GM23338 (cell line): ENCODE measurements at regions not wholly inside any gene's neighbourhood (a gene's known extent, or its start where the extent isn't known, plus 50 kb on each side); places are given as distances from the start of the nearest gene placed in this dataset.

Experiments
- ATAC-seq: fragments of 200-7000 bp; cut with Tn5 transposase; 3 replicates; pipeline ENCODE4 v1.9.1; 2020
- DNase-seq: peaks from one replicate; pipeline ENCODE4 v3.0.0-alpha.2; 2015; ENCODE audit warnings: low spot score
- H2AFZ ChIP-seq: fragments of 200-600 bp; sonication (generic); 2 replicates; pipeline ENCODE4 v1.8.0; 2016; ENCODE audit warnings: antibody characterized with exemption, mild to moderate bottlenecking, moderate library complexity
- H3F3A ChIP-seq: fragments of 200-600 bp; sonication (generic); replicated peaks from 2 replicates; pipeline ENCODE4 v1.8.0; 2017; ENCODE audit warnings: antibody characterized with exemption, mixed run types, low read depth
- H3K27ac ChIP-seq: fragments of 200-600 bp; sonication (generic); 2 replicates; pipeline ENCODE4 v1.6.1; 2016; ENCODE audit warnings: low read depth
- H3K27me3 ChIP-seq: fragments of 200-600 bp; sonication (generic); 2 replicates; pipeline ENCODE4 v1.8.0; 2016; ENCODE audit warnings: mild to moderate bottlenecking, mixed run types, moderate library complexity; ENCODE audit not compliant: insufficient read depth
- H3K36me3 ChIP-seq: fragments of 200-600 bp; sonication (generic); 2 replicates; pipeline ENCODE4 v1.8.0; 2016; ENCODE audit warnings: mild to moderate bottlenecking; ENCODE audit not compliant: insufficient read depth
- H3K4me1 ChIP-seq: fragments of 200-600 bp; sonication (generic); 2 replicates; pipeline ENCODE4 v1.8.0; 2016; ENCODE audit warnings: mild to moderate bottlenecking, moderate library complexity; ENCODE audit not compliant: insufficient read depth
- H3K4me2 ChIP-seq: fragments of 200-600 bp; sonication (generic); 2 replicates; pipeline ENCODE4 v1.7.1; 2017; ENCODE audit warnings: mixed run types
- H3K4me3 ChIP-seq: fragments of 200-600 bp; sonication (generic); 2 replicates; pipeline ENCODE4 v1.6.1; 2016; ENCODE audit warnings: mixed run types
- H3K79me2 ChIP-seq: fragments of 200-600 bp; sonication (generic); replicated peaks from 2 replicates; pipeline ENCODE4 v1.8.0; 2017; ENCODE audit warnings: mild to moderate bottlenecking; ENCODE audit not compliant: insufficient read depth
- H3K9me2 ChIP-seq: fragments of 200-600 bp; sonication (generic); 2 replicates; pipeline ENCODE4 v1.8.0; 2017; ENCODE audit not compliant: insufficient read depth
- H4K20me1 ChIP-seq: fragments of 200-600 bp; sonication (generic); replicated peaks from 2 replicates; pipeline ENCODE4 v1.8.0; 2017; ENCODE audit warnings: mild to moderate bottlenecking; ENCODE audit not compliant: insufficient read depth
- H3K27ac Mint-ChIP-seq: 2 replicates; pipeline ENCODE4 v1.8.0; 2020; ENCODE audit warnings: inconsistent platforms, mild to moderate bottlenecking, moderate library complexity, mixed read lengths
- H3K27me3 Mint-ChIP-seq: 3 replicates; pipeline ENCODE4 v1.8.0; 2022; ENCODE audit warnings: low read depth, mild to moderate bottlenecking, moderate library complexity, mixed read lengths, inconsistent platforms; ENCODE audit not compliant: insufficient read depth, poor library complexity
- H3K36me3 Mint-ChIP-seq: 3 replicates; pipeline ENCODE4 v1.8.0; 2021; ENCODE audit warnings: low read depth, mild to moderate bottlenecking, inconsistent platforms, moderate library complexity, mixed read lengths
- H3K4me1 Mint-ChIP-seq: 3 replicates; pipeline ENCODE4 v1.8.0; 2020; ENCODE audit warnings: mild to moderate bottlenecking, inconsistent platforms, mixed read lengths
- H3K4me3 Mint-ChIP-seq: 3 replicates; pipeline ENCODE4 v1.8.0; 2021; ENCODE audit warnings: moderate library complexity, mild to moderate bottlenecking, inconsistent platforms, mixed read lengths
- H3K9me3 Mint-ChIP-seq: 3 replicates; pipeline ENCODE4 v1.8.0; 2020; ENCODE audit warnings: moderate library complexity, mild to moderate bottlenecking, inconsistent platforms, mixed read lengths
- CREB1 ChIP-seq: fragments of 250-450 bp; sonication (Bioruptor Pico); IDR thresholded peaks from 2 replicates; pipeline ENCODE4 v1.5.0; 2020; ENCODE audit warnings: low read depth, mild to moderate bottlenecking, moderate library complexity
- CTCF ChIP-seq, 2 experiments: fragments of 200-600 bp in 1 of 2; sonication (generic) in 1 of 2; conservative IDR thresholded peaks; 2 replicates each; pipeline versions ENCODE4 v1.5.1 to v1.6.1; 2016 to 2017; ENCODE audit warnings: antibody characterized with exemption in 2 of 2, low read depth in 2 of 2, mild to moderate bottlenecking in 2 of 2, moderate library complexity in 1 of 2
- ETS1 ChIP-seq: IDR thresholded peaks from 2 replicates; pipeline ENCODE4 v1.6.1; 2016; ENCODE audit warnings: antibody characterized with exemption
- EZH2 ChIP-seq: fragments of 200-600 bp; sonication (generic); IDR thresholded peaks from one replicate; pipeline ENCODE4 v1.8.0; 2017; ENCODE audit warnings: antibody characterized with exemption, mild to moderate bottlenecking, low read depth; ENCODE audit not compliant: unreplicated experiment
- EZH2phosphoT487 ChIP-seq: fragments of 200-600 bp; sonication (generic); IDR thresholded peaks from one replicate; pipeline ENCODE4 v1.8.1; 2018; ENCODE audit warnings: antibody characterized with exemption; ENCODE audit not compliant: unreplicated experiment
- JUNB ChIP-seq: IDR thresholded peaks from one replicate; pipeline ENCODE4 v1.6.1; 2016; ENCODE audit warnings: antibody characterized with exemption; ENCODE audit not compliant: unreplicated experiment
- NANOG ChIP-seq: IDR thresholded peaks from 2 replicates; pipeline ENCODE4 v1.6.1; 2016; ENCODE audit warnings: antibody characterized with exemption, borderline replicate concordance
- POLR2AphosphoS5 ChIP-seq: IDR thresholded peaks from 2 replicates; pipeline ENCODE4 v1.6.1; 2016; ENCODE audit warnings: antibody characterized with exemption, low read depth
- STAT1 ChIP-seq: IDR thresholded peaks from one replicate; pipeline ENCODE4 v1.6.1; 2016; ENCODE audit warnings: antibody characterized with exemption; ENCODE audit not compliant: unreplicated experiment
- ZNF114 ChIP-seq: fragments of 250-450 bp; sonication (Bioruptor Pico); IDR thresholded peaks from 2 replicates; pipeline ENCODE4 v1.5.0; 2020; ENCODE audit warnings: mild to moderate bottlenecking, moderate library complexity
- ZNF331 ChIP-seq: fragments of 250-450 bp; sonication (Bioruptor Pico); IDR thresholded peaks from 2 replicates; pipeline ENCODE4 v1.5.0; 2020; ENCODE audit warnings: low read depth, mild to moderate bottlenecking, moderate library complexity
- TF ChIP-seq, protein P1 (sequence below): fragments of 250-450 bp; sonication (Bioruptor Pico); IDR thresholded peaks from 2 replicates; pipeline ENCODE4 v1.5.0; 2020; ENCODE audit warnings: mild to moderate bottlenecking, moderate library complexity

- no peak overlapping the region for H3K27ac Mint-ChIP-seq
- no peak overlapping the region for H3K4me3 ChIP-seq
- no peak overlapping the region for H3K27ac ChIP-seq
- H3F3A ChIP-seq, result no peaks in the 10 kb centered on the region
- no peaks in the 10 kb centered on the region for H3K36me3 Mint-ChIP-seq
- H3K36me3 ChIP-seq, result no peaks in the 10 kb centered on the region
- H3K4me1 ChIP-seq, result no peaks in the 10 kb centered on the region
- no peaks in the 10 kb centered on the region; the same call in 2 of the 3 replicates for H3K4me1 Mint-ChIP-seq
- no peak for TF ChIP-seq NANOG
- no peak for TF ChIP-seq POLR2AphosphoS5
- TF ChIP-seq JUNB, result no peak
- TF ChIP-seq ZNF331 (CRISPR knock-in tag), result no peak
- TF ChIP-seq EZH2phosphoT487, result no peak
- no peak for TF ChIP-seq CTCF (conservative IDR thresholded peaks at IDR 0.05; ENCODE audit: low read depth in 2 of 2)
- no peak for TF ChIP-seq ETS1
- no peak for TF ChIP-seq STAT1
- no peak for TF ChIP-seq EZH2
- no peak for TF ChIP-seq ZNF114
- TF ChIP-seq, protein P1, sequence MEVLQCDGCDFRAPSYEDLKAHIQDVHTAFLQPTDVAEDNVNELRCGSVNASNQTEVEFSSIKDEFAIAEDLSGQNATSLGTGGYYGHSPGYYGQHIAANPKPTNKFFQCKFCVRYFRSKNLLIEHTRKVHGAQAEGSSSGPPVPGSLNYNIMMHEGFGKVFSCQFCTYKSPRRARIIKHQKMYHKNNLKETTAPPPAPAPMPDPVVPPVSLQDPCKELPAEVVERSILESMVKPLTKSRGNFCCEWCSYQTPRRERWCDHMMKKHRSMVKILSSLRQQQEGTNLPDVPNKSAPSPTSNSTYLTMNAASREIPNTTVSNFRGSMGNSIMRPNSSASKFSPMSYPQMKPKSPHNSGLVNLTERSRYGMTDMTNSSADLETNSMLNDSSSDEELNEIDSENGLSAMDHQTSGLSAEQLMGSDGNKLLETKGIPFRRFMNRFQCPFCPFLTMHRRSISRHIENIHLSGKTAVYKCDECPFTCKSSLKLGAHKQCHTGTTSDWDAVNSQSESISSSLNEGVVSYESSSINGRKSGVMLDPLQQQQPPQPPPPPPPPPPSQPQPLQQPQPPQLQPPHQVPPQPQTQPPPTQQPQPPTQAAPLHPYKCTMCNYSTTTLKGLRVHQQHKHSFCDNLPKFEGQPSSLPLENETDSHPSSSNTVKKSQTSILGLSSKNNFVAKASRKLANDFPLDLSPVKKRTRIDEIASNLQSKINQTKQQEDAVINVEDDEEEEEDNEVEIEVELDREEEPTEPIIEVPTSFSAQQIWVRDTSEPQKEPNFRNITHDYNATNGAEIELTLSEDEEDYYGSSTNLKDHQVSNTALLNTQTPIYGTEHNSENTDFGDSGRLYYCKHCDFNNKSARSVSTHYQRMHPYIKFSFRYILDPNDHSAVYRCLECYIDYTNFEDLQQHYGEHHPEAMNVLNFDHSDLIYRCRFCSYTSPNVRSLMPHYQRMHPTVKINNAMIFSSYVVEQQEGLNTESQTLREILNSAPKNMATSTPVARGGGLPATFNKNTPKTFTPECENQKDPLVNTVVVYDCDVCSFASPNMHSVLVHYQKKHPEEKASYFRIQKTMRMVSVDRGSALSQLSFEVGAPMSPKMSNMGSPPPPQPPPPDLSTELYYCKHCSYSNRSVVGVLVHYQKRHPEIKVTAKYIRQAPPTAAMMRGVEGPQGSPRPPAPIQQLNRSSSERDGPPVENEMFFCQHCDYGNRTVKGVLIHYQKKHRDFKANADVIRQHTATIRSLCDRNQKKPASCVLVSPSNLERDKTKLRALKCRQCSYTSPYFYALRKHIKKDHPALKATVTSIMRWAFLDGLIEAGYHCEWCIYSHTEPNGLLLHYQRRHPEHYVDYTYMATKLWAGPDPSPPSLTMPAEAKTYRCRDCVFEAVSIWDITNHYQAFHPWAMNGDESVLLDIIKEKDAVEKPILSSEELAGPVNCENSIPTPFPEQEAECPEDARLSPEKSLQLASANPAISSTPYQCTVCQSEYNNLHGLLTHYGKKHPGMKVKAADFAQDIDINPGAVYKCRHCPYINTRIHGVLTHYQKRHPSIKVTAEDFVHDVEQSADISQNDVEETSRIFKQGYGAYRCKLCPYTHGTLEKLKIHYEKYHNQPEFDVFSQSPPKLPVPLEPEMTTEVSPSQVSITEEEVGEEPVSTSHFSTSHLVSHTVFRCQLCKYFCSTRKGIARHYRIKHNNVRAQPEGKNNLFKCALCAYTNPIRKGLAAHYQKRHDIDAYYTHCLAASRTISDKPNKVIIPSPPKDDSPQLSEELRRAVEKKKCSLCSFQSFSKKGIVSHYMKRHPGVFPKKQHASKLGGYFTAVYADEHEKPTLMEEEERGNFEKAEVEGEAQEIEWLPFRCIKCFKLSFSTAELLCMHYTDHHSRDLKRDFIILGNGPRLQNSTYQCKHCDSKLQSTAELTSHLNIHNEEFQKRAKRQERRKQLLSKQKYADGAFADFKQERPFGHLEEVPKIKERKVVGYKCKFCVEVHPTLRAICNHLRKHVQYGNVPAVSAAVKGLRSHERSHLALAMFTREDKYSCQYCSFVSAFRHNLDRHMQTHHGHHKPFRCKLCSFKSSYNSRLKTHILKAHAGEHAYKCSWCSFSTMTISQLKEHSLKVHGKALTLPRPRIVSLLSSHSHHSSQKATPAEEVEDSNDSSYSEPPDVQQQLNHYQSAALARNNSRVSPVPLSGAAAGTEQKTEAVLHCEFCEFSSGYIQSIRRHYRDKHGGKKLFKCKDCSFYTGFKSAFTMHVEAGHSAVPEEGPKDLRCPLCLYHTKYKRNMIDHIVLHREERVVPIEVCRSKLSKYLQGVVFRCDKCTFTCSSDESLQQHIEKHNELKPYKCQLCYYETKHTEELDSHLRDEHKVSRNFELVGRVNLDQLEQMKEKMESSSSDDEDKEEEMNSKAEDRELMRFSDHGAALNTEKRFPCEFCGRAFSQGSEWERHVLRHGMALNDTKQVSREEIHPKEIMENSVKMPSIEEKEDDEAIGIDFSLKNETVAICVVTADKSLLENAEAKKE (CRISPR knock-in tag), result no peak
- TF ChIP-seq CREB1, result no peak
- H3K4me2 ChIP-seq, result no peak overlapping the region
- H3K27me3 Mint-ChIP-seq, result no peaks in the 10 kb centered on the region
- no peaks in the 10 kb centered on the region for H4K20me1 ChIP-seq
- no peak for ATAC-seq
- H3K9me3 Mint-ChIP-seq, result no peaks in the 10 kb centered on the region
- H3K79me2 ChIP-seq, result no peaks in the 10 kb centered on the region
- H2AFZ ChIP-seq, result no peak overlapping the region
- no peak overlapping the region for H3K4me3 Mint-ChIP-seq
- no peaks in the 10 kb centered on the region for H3K9me2 ChIP-seq
- H3K27me3 ChIP-seq, result no peaks in the 10 kb centered on the region
- DNase-seq, result no peak
These were observed 1897.8 kb upstream of the PCDH10 start for GRCh38 chr4:131251321-131251720.
